ENCODE measurements at regions not wholly inside any gene's neighbourhood (a gene's known extent, or its start where the extent isn't known, plus 50 kb on each side); places are given as distances from the start of the nearest gene placed in this dataset.

GRCh38 chr4:24470666-24471485, 113.5 kb downstream of the DHX15 start:
- TF ChIP-seq CTCF (IDR thresholded peaks at IDR 0.05; ENCODE audit: low read depth, low read length, missing input control) (no peak), NR2F2 (IDR thresholded peaks at IDR 0.05) (no peak), MAX (IDR thresholded peaks at IDR 0.05) (no peak), REST (IDR thresholded peaks at IDR 0.05) (no peak), RAD21 (IDR thresholded peaks at IDR 0.05) (no peak), HNF4A (conservative IDR thresholded peaks at IDR 0.05) (no peak), YY1 (IDR thresholded peaks at IDR 0.05) (no peak), RXRA (IDR thresholded peaks at IDR 0.05) (no peak), ATF3 (IDR thresholded peaks at IDR 0.05) (no peak), FOXA1 (IDR thresholded peaks at IDR 0.05) (no peak), SP1 (IDR thresholded peaks at IDR 0.05) (no peak), ZBTB33 (IDR thresholded peaks at IDR 0.05) (no peak)
